ENCODE measurements at regions not wholly inside any gene's neighbourhood (a gene's known extent, or its start where the extent isn't known, plus 50 kb on each side); places are given as distances from the start of the nearest gene placed in this dataset.

GRCh38 chr1:194723067-194723466 is 1536.7 kb upstream of the B3GALT2 start:
- no peak overlapping the region for H3K4me3 ChIP-seq (ENCODE audit: low read depth, low read length)
- DNase-seq (ENCODE audit: low read depth) = no peak

DNA sequence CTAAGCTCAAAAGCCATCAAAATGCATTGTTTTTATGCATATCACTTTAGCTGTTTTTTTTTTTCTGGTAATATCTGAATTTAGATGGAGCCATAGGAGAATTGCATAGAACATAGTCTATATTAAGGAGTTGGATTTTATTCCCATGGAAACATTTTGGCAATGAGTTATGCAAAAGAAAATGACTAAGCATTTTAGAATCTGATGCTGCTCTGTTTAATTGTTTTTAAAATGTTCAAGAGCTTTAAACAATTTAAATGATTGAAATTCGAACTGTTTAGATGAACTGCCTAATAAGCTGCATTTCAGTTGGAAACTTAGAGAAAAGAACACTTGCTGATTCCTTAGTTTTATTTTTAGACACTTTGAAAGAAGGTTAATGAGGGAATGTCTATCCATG is 1531.5 kb upstream of the B3GALT2 start:
- H3K4me3 ChIP-seq (ENCODE audit: low read depth, low read length) = no peak overlapping the region
- no peak for DNase-seq (ENCODE audit: low read depth)
- TF ChIP-seq, protein P1, sequence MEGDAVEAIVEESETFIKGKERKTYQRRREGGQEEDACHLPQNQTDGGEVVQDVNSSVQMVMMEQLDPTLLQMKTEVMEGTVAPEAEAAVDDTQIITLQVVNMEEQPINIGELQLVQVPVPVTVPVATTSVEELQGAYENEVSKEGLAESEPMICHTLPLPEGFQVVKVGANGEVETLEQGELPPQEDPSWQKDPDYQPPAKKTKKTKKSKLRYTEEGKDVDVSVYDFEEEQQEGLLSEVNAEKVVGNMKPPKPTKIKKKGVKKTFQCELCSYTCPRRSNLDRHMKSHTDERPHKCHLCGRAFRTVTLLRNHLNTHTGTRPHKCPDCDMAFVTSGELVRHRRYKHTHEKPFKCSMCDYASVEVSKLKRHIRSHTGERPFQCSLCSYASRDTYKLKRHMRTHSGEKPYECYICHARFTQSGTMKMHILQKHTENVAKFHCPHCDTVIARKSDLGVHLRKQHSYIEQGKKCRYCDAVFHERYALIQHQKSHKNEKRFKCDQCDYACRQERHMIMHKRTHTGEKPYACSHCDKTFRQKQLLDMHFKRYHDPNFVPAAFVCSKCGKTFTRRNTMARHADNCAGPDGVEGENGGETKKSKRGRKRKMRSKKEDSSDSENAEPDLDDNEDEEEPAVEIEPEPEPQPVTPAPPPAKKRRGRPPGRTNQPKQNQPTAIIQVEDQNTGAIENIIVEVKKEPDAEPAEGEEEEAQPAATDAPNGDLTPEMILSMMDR (IDR thresholded peaks at IDR 0.05; ENCODE audit: insufficient read depth, low read depth, low read length) = no peak

More at GRCh38 chr1:194723067-194723466, 1536.7 kb upstream of the B3GALT2 start:
- TF ChIP-seq, protein P1 (IDR thresholded peaks at IDR 0.05; ENCODE audit: insufficient read depth, low read depth, low read length) = no peak

GRCh38 chr1:194717334-194717733 is 1530.9 kb upstream of the B3GALT2 start:
- TF ChIP-seq, protein P1 (IDR thresholded peaks at IDR 0.05; ENCODE audit: insufficient read depth, low read depth, low read length) = no peak
- H3K4me3 ChIP-seq (ENCODE audit: low read depth, low read length) = no peak overlapping the region
- DNase-seq (ENCODE audit: low read depth) = no peak

- TF ChIP-seq, protein P1 (IDR thresholded peaks at IDR 0.05; ENCODE audit: insufficient read depth, low read depth, low read length) = no peak
- no peak overlapping the region for H3K4me3 ChIP-seq (ENCODE audit: low read depth, low read length)
- DNase-seq (ENCODE audit: low read depth) = no peak
These were observed 1524.3 kb upstream of the B3GALT2 start for GRCh38 chr1:194710671-194711070.

DNA sequence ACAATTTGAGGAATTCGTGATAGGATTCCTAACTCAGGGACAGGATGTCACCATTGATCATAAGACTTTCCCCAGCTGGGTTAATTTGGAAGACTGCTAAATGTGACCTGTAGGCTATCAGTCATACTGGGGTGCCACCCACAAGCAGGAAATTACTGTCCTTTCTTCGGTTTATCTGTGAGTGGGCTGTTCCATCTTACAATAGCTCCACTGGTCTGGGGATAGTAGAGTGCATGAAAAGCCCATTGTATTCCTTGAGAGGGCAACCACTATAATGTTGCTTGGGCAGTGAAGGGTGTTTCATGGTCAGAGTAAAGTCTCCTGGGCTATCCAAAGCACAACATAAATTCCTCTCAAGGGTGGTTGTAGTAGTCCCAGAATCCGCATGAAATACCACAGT is 1523.0 kb upstream of the B3GALT2 start:
- DNase-seq (ENCODE audit: low read depth) = no peak
- TF ChIP-seq, protein P1 (IDR thresholded peaks at IDR 0.05; ENCODE audit: insufficient read depth, low read depth, low read length) = no peak
- H3K4me3 ChIP-seq (ENCODE audit: low read depth, low read length) = no peak overlapping the region

GRCh38 chr1:194707074-194707473 is 1520.7 kb upstream of the B3GALT2 start:
- H3K4me3 ChIP-seq (ENCODE audit: low read depth, low read length) = no peak overlapping the region
- DNase-seq (ENCODE audit: low read depth) = no peak
- TF ChIP-seq, protein P1 (IDR thresholded peaks at IDR 0.05; ENCODE audit: insufficient read depth, low read depth, low read length) = no peak

DNA sequence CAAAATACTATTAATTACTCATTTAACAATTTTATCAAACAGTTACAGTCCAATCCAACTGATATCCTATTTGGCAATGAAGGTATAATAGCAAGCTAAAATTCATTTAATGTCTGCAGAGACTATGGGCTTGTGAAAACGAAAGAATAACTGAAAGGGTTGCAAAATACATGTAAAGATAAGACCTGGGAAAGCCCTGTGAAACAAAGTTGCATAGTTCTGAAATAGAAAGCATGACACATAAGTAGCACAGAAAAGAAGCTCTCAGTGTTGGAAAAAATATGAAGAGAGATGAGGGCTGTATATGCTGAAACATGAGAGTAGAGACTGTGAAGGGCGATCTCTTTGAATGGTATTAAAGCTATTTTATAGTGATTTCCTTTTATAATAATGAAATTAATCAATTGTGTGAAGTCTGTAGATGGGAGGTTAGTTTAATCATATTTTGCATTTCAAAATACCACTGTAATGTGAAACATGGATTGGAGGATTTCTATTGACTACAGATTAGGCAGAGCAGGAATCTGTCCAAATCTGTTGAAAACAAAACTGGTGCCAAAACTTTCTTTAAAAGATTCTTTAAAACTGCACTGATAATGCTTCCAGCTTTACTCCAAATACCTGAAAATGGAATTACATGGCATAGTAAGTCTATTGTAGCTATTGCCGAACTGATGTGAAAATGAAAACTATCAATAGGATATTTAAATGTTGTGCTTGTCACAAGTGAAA is 1518.9 kb upstream of the B3GALT2 start:
- H3K4me3 ChIP-seq (ENCODE audit: low read depth, low read length) = no peak overlapping the region
- DNase-seq (ENCODE audit: low read depth) = no peak
- TF ChIP-seq, protein P1 (IDR thresholded peaks at IDR 0.05; ENCODE audit: insufficient read depth, low read depth, low read length) = no peak

All from fibroblast of villous mesenchyme (primary cell).